CD8-positive, alpha-beta memory T cell (primary cell): ENCODE measurements at regions not wholly inside any gene's neighbourhood (a gene's known extent, or its start where the extent isn't known, plus 50 kb on each side); places are given as distances from the start of the nearest gene placed in this dataset.
"Not testable (repeated sequence)": the region's sequence is repeated elsewhere in the genome, so short reads cannot be mapped to it uniquely, and the experiment has no call there.

ENCODE experiments used
- CTCF ChIA-PET: fragments of 350-600 bp; sonication (Branson Sonifier 250); formaldehyde crosslinking; loops from one replicate; lab custom pipeline; 2021; ENCODE audit warnings: antibody characterized with exemption; lab: Charles Lee
- POLR2A ChIA-PET: fragments of 350-600 bp; sonication (Branson Sonifier 250); formaldehyde crosslinking; loops from one replicate; lab custom pipeline; 2021; ENCODE audit warnings: antibody characterized with exemption; lab: Charles Lee
- DNase-seq, 5 donors: peaks; one replicate each; pipeline versions ENCODE4 v3.0.0 to v3.0.0-alpha.2; 2020 to 2022; ENCODE audit warnings: mixed read lengths in 1 of 5
- H3K27ac ChIP-seq: one replicate; pipeline ENCODE4 v1.7.0; 2013; ENCODE audit warnings: low read depth, mild to moderate bottlenecking, low read length, moderate library complexity
- H3K27me3 ChIP-seq: 2 replicates; pipeline ENCODE4 v1.7.0; 2013; ENCODE audit warnings: low read length, mild to moderate bottlenecking; ENCODE audit not compliant: insufficient read depth, poor library complexity, severe bottlenecking
- H3K36me3 ChIP-seq: 2 replicates; pipeline ENCODE4 v1.7.0; 2013; ENCODE audit warnings: mild to moderate bottlenecking, low read length, moderate library complexity; ENCODE audit not compliant: insufficient read depth
- H3K4me1 ChIP-seq: 2 replicates; pipeline ENCODE4 v1.7.0; 2013; ENCODE audit warnings: mild to moderate bottlenecking, low read length, moderate library complexity; ENCODE audit not compliant: insufficient read depth
- H3K4me3 ChIP-seq: 2 replicates; pipeline ENCODE4 v1.7.0; 2013; ENCODE audit warnings: mild to moderate bottlenecking, low read length
- H3K9me3 ChIP-seq: 2 replicates; pipeline ENCODE4 v1.7.0; 2013; ENCODE audit warnings: mild to moderate bottlenecking, low read length
- H3K27ac Mint-ChIP-seq, 8 donors: one replicate each; pipeline ENCODE4 v1.8.0; 2020 to 2021; ENCODE audit warnings: mixed read lengths in 8 of 8, mild to moderate bottlenecking in 6 of 8, inconsistent platforms in 3 of 8, moderate library complexity in 3 of 8
- H3K27me3 Mint-ChIP-seq, 2 donors: one replicate each; pipeline ENCODE4 v1.8.0; 2020 to 2021; ENCODE audit warnings: mixed read lengths in 2 of 2, mild to moderate bottlenecking in 1 of 2, moderate library complexity in 1 of 2
- H3K36me3 Mint-ChIP-seq, 3 donors: one replicate each; pipeline ENCODE4 v1.8.0; 2020 to 2021; ENCODE audit warnings: mixed read lengths in 3 of 3, inconsistent platforms in 1 of 3, mild to moderate bottlenecking in 1 of 3
- H3K4me1 Mint-ChIP-seq, 3 donors: one replicate each; pipeline ENCODE4 v1.8.0; 2020 to 2021; ENCODE audit warnings: mixed read lengths in 3 of 3, inconsistent platforms in 1 of 3, mild to moderate bottlenecking in 1 of 3
- H3K4me3 Mint-ChIP-seq, 7 donors: one replicate each; pipeline ENCODE4 v1.8.0; 2020 to 2021; ENCODE audit warnings: mixed read lengths in 7 of 7, mild to moderate bottlenecking in 6 of 7, moderate library complexity in 4 of 7, inconsistent platforms in 2 of 7
- H3K9me3 Mint-ChIP-seq, 5 donors: one replicate each; pipeline ENCODE4 v1.8.0; 2020 to 2022; ENCODE audit warnings: mixed read lengths in 5 of 5, mild to moderate bottlenecking in 3 of 5, moderate library complexity in 2 of 5, inconsistent platforms in 1 of 5

DNA sequence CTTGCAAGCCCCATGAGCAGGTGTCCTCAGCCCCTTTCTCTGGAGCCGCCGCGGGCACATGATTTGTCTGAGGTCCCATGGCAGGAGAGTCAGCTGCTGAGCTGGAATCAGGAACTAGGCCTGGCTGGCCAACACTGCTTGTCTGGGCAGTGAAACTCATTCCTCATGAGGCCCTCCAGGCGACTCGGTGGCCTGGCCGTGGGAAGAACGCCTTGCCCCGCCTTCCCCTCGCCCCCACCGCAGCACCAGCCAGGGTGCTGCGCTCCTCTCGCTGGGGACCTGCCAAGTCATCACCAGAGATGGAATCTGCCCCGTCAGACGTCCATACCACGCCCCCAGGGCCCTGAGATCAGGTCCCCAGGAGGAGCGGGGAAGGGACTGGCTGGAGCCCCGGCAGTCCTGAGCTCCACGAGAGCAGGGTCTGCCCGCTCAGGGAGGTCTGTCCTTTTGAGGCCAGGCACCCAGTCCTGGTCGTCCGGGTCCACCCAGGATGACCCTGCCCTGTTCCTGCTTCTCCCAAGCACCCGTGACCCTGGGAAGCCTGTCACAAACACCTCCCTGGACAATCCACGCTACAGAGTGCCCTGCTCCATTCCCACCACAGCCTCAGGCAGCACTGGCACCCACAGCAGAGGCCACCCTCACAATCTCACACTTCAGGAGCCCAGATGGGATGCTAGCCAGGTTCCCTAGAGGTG lies 5414.5 kb upstream of the TPTE start:
- H3K36me3 ChIP-seq, CTCF ChIA-PET, H3K4me1 ChIP-seq, H3K36me3 Mint-ChIP-seq, H3K27me3 Mint-ChIP-seq, POLR2A ChIA-PET, H3K27me3 ChIP-seq, H3K27ac ChIP-seq, H3K4me3 Mint-ChIP-seq, H3K9me3 Mint-ChIP-seq, H3K4me3 ChIP-seq, H3K9me3 ChIP-seq: not testable (repeated sequence)
- H3K27ac Mint-ChIP-seq: peak overlapping the region in 5 of 8 donors; percentile 46 to 78 (median 61)
- DNase-seq: peak in 1 of 5 donors; percentile 20
- H3K4me1 Mint-ChIP-seq: peaks cover 4 to 13% (median 13%) of the 10 kb centered on the region in 3 donors

DNA sequence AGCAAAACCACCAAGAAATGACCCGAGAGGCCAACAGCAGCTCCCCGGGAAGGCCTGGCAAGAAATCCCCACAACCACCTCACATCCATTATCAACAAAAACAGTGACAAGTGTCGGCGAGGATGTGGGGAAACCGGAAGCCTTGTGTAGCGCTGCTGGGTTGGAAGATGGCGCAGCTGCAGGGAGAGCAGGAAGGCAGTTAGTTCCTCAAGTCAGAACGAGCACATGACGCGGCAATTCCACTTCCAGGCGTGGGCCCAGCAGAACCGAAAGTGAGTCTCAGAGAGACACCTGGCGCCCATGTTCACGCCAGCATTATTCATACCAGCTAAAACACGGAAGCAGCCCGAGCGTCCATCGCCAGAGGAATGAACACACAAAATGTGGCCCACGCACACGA lies 5413.7 kb upstream of the TPTE start:
- H3K9me3 Mint-ChIP-seq, H3K4me3 ChIP-seq, H3K27ac Mint-ChIP-seq, H3K36me3 ChIP-seq, H3K36me3 Mint-ChIP-seq, H3K9me3 ChIP-seq, POLR2A ChIA-PET, H3K4me3 Mint-ChIP-seq, H3K4me1 ChIP-seq, H3K27ac ChIP-seq, CTCF ChIA-PET, DNase-seq, H3K27me3 ChIP-seq, H3K27me3 Mint-ChIP-seq: not testable (repeated sequence)
- H3K4me1 Mint-ChIP-seq: peaks cover 4 to 13% (median 13%) of the 10 kb centered on the region in 3 donors

- H3K36me3 ChIP-seq, H3K4me3 ChIP-seq, H3K9me3 Mint-ChIP-seq, H3K27ac ChIP-seq, H3K27me3 Mint-ChIP-seq, H3K4me3 Mint-ChIP-seq, H3K27ac Mint-ChIP-seq, H3K9me3 ChIP-seq, H3K4me1 ChIP-seq, CTCF ChIA-PET, H3K27me3 ChIP-seq, POLR2A ChIA-PET, H3K36me3 Mint-ChIP-seq: not testable (repeated sequence)
- H3K4me1 Mint-ChIP-seq: peaks cover 4 to 13% (median 11%) of the 10 kb centered on the region in 3 donors
- peak in 1 of 5 donors; percentile 11 for DNase-seq
These were observed 5413.2 kb upstream of the TPTE start for GRCh38 chr21:5108048-5108775.

- H3K4me3 ChIP-seq, H3K27me3 ChIP-seq, H3K9me3 Mint-ChIP-seq, H3K36me3 ChIP-seq, H3K27ac ChIP-seq, POLR2A ChIA-PET, H3K9me3 ChIP-seq, H3K27ac Mint-ChIP-seq, CTCF ChIA-PET, H3K4me1 ChIP-seq, H3K27me3 Mint-ChIP-seq, H3K4me3 Mint-ChIP-seq, H3K4me1 Mint-ChIP-seq, H3K36me3 Mint-ChIP-seq: not testable (repeated sequence)
- peak in 1 of 5 donors; percentile 8 for DNase-seq
These were observed 5410.2 kb upstream of the TPTE start for GRCh38 chr21:5111197-5111596.

- CTCF ChIA-PET, H3K36me3 ChIP-seq, H3K4me1 ChIP-seq, H3K9me3 Mint-ChIP-seq, POLR2A ChIA-PET, H3K27me3 Mint-ChIP-seq, H3K4me3 ChIP-seq, H3K9me3 ChIP-seq, H3K27ac ChIP-seq, H3K27me3 ChIP-seq, H3K36me3 Mint-ChIP-seq, H3K4me1 Mint-ChIP-seq, H3K27ac Mint-ChIP-seq, DNase-seq, H3K4me3 Mint-ChIP-seq: not testable (repeated sequence)
These were observed 5408.3 kb upstream of the TPTE start for GRCh38 chr21:5113092-5113491.

GRCh38 chr21:5114468-5114867 lies 5406.9 kb upstream of the TPTE start:
- CTCF ChIA-PET, H3K27me3 ChIP-seq, H3K36me3 ChIP-seq, H3K9me3 ChIP-seq, H3K4me3 ChIP-seq, H3K4me3 Mint-ChIP-seq, POLR2A ChIA-PET, H3K27ac ChIP-seq, H3K4me1 Mint-ChIP-seq, H3K9me3 Mint-ChIP-seq, H3K27ac Mint-ChIP-seq, H3K27me3 Mint-ChIP-seq, H3K36me3 Mint-ChIP-seq, H3K4me1 ChIP-seq: not testable (repeated sequence)
- DNase-seq: peak in 1 of 5 donors; percentile 20

DNA sequence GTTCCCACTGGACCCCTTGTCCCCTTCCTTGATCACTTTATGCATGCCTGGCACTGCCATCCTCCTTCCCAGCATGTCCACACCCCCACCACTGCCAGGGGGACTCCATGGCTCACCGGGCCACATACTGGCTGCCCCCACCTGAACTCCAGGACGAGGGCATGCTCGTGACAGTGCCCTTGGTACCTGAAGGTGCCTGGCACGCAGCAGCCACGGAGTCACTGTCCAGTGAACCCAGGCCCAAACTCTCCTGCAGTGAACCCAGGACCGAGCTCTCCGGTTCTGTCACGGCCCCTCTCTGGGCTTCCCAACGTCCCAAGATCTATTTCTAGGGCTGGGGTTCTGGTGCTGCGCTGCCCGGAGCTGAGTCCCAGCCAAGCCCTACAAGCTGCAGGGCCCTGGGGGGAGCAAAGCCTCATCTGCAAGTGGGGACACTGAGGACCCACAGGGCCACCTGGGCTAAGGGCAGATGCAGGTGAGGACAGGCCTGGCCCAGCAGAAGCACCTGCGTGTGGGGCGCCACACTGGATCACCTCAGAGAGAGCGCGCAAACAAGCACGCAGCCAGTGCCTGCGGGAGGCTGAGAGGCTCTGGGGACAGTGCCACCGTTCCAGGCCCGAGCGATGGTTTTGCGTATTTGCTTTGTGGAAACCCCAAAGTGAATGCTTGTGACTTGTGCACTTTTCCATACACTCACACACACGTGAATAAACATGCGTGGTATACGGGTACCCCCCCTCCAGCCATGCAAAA lies 5406.3 kb upstream of the TPTE start:
- peak in 1 of 5 donors; percentile 17 for DNase-seq
- H3K27me3 Mint-ChIP-seq, H3K9me3 Mint-ChIP-seq, CTCF ChIA-PET, H3K9me3 ChIP-seq, H3K27ac Mint-ChIP-seq, H3K27ac ChIP-seq, H3K4me3 ChIP-seq, H3K4me3 Mint-ChIP-seq, H3K36me3 Mint-ChIP-seq, H3K36me3 ChIP-seq, H3K27me3 ChIP-seq, POLR2A ChIA-PET, H3K4me1 Mint-ChIP-seq, H3K4me1 ChIP-seq: not testable (repeated sequence)

- H3K4me1 ChIP-seq, H3K27ac ChIP-seq, CTCF ChIA-PET, H3K4me3 ChIP-seq, H3K36me3 ChIP-seq, H3K9me3 ChIP-seq, H3K27ac Mint-ChIP-seq, H3K36me3 Mint-ChIP-seq, H3K4me3 Mint-ChIP-seq, H3K4me1 Mint-ChIP-seq, H3K9me3 Mint-ChIP-seq, H3K27me3 ChIP-seq, POLR2A ChIA-PET, H3K27me3 Mint-ChIP-seq: not testable (repeated sequence)
- peak in 1 of 5 donors; percentile 43 for DNase-seq
These were observed 5405.6 kb upstream of the TPTE start for GRCh38 chr21:5115646-5116343.
